ENCODE measurements at regions not wholly inside any gene's neighbourhood (a gene's known extent, or its start where the extent isn't known, plus 50 kb on each side); places are given as distances from the start of the nearest gene placed in this dataset.
A peak's percentile ranks its signal among the peaks of the same experiment; 100 is the strongest.

DNA sequence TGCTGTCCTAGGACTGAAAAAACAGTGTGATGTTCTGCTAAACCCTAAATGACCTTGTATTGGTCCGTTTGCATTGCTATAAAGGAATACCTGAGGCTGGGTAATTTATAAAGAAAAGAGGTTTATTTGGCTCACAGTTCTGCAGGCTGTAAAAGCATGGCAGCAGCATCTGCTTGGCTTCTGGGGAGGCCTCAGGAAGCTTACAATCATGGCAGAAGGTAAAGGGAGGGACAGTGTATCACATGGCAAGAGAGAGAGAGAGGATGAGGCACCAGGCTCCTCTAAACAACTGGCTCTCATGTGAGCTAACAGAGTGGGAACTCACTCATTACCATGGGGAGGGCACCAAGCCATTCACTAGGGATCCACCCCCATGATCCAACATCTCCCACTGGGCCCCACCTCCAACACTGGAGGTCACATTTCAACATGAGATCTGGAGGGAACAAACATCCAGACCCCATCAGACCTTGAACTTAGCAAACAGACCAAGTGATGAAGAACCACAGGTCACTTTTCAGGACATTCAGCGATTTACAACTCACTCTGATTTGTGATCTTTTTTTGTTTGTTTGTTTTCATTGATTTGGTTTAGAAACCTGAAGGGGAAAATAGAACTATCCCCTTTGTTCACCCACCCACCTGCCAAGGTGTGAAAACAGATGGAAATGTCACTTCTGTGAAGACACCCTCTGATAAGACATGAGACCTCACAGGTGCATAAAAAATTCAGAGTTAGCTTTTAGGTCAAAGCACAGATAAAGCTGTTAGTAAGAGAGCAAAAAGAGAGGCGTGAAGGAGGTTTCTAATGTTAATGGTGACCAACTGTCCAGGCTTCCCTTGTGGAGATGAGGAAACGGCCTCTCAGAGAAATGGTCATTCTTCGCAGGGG lies 104.2 kb upstream of the RALGPS2 start:
- TF ChIP-seq CTCF (IDR thresholded peaks at IDR 0.05; ENCODE audit: insufficient read depth, missing control alignments): no peak
- no peak for FAIRE-seq
- no peak for DNase-seq (ENCODE audit: insufficient read length, low spot score)

- FAIRE-seq (no peak), DNase-seq (ENCODE audit: insufficient read length, low spot score) (no peak)
- TF ChIP-seq CTCF (IDR thresholded peaks at IDR 0.05; ENCODE audit: insufficient read depth, missing control alignments): no peak
These were observed 103.2 kb upstream of the RALGPS2 start for GRCh38 chr1:178621822-178622221.

DNA sequence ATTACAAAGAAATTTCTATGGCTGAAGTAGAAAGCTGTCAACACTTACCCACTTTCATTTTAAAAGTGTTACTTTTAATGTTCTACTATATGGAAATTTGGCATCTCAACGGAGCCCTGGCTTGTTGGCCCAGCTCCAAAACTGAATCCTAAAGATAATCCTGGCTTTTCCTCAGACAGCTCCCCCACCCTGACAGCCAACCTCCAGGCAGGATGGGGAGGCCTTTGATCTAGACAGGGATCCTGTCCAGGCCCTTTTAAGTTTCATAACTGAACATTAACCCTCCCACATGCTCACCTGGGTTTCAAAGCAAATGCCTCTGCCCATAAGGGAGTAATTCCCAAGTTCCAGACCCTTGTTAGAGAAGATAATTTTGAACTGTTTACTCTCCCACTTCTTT lies 99.3 kb upstream of the RALGPS2 start:
- no peak for TF ChIP-seq CTCF (IDR thresholded peaks at IDR 0.05; ENCODE audit: insufficient read depth, missing control alignments)
- DNase-seq (ENCODE audit: insufficient read length, low spot score): no peak
- FAIRE-seq: no peak

DNA sequence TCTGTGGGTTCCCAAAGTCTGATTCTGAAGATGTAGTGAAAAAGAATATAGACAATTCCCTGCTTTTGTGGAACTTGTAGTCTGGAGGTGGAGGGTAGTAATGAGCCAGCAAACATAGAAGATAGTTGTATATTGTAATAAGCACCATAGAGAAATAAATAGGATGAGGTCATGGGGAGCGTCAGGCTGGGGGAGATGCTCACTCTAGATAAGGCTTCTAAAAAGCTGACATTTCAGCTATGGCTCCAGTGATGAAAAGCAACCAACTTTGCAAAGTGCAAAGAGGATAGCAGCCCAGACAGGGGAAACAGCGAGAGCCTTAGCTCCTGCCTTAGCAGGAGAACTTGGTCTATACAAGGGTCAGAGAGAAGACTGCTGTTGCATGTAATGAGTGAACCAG lies 98.0 kb upstream of the RALGPS2 start:
- FAIRE-seq: no peak

DNA sequence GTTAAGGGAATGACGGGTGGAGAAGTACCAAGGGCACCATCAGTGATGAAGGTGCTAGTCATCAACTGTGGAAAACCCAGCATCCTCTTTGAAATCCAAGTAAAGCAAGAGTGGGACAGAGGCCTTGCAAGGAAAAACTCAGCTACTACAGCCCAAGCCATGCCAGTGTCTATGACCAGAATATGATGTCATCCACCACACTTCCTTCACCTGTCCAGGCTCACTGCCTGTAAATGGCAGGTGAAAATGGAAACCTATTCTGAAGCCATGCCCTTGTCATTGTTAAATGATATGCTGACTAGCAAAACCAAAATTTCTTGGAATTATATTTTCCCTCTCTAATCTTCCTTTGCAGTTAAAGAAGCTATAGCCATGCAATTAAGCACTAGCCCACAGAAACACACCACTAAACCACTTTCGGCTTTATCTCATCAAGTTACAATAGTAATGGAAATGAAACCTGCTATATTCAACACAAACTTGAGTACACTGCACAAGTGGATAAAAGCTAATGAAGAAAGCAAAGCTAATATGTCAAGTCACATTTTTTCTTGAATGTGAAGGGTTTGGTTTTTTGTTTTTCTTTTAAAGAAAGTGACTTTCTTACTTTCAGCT lies 96.3 kb upstream of the RALGPS2 start:
- DNase-seq (ENCODE audit: insufficient read length, low spot score) (no peak), FAIRE-seq (peak; percentile 77)
- no peak for TF ChIP-seq CTCF (IDR thresholded peaks at IDR 0.05; ENCODE audit: insufficient read depth, missing control alignments)

More for the DNA sequence above, 98.0 kb upstream of the RALGPS2 start:
- no peak for DNase-seq (ENCODE audit: insufficient read length, low spot score)
- TF ChIP-seq CTCF (IDR thresholded peaks at IDR 0.05; ENCODE audit: insufficient read depth, missing control alignments): no peak

- DNase-seq (ENCODE audit: insufficient read length, low spot score) (peak; percentile 49), FAIRE-seq (no peak)
- TF ChIP-seq CTCF (IDR thresholded peaks at IDR 0.05; ENCODE audit: insufficient read depth, missing control alignments): no peak
These were observed 95.5 kb upstream of the RALGPS2 start for GRCh38 chr1:178629252-178630154.
